Transverse colon (tissue), 3 donors: ENCODE measurements at regions not wholly inside any gene's neighbourhood (a gene's known extent, or its start where the extent isn't known, plus 50 kb on each side); places are given as distances from the start of the nearest gene placed in this dataset.

Experiments used
- POLR2A ChIP-seq: fragments of 450-650 bp; IDR thresholded peaks from one replicate; pipeline ENCODE4 v1.6.1; 2016; ENCODE audit warnings: antibody characterized with exemption, mild to moderate bottlenecking, moderate library complexity
- TF ChIP-seq, protein P1 (sequence below), 5 experiments: fragments of 200-600 bp in 3 of 5; fragments of 450-650 bp in 2 of 5; sonication (generic) in 3 of 5; IDR thresholded peaks; 1 replicate in 2 of 5; 2 replicates in 3 of 5; pipeline ENCODE4 v1.5.1; 2016 to 2017; ENCODE audit warnings: antibody characterized with exemption in 5 of 5, inconsistent platforms in 3 of 5, mild to moderate bottlenecking in 2 of 5, moderate library complexity in 1 of 5

DNA sequence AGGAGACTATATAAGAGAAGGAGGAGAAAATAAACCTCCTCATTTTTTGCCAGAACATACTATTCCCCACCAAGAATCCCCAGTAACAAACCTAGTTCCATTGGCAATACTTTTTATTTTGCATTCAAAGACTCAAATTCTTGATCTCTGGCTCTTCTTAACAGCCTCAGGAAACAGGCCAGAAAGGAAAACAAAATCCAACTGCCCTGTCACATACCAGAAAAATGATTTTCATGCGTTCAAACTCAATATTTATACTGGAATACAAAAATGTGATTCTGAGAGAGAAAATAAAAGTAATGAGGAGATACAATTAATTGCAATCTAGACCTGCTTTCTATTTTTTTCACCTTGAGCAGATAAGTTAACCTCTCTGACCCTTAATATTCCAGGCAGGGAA is 435.9 kb upstream of the AUTS2 start:
- TF ChIP-seq, protein P1, sequence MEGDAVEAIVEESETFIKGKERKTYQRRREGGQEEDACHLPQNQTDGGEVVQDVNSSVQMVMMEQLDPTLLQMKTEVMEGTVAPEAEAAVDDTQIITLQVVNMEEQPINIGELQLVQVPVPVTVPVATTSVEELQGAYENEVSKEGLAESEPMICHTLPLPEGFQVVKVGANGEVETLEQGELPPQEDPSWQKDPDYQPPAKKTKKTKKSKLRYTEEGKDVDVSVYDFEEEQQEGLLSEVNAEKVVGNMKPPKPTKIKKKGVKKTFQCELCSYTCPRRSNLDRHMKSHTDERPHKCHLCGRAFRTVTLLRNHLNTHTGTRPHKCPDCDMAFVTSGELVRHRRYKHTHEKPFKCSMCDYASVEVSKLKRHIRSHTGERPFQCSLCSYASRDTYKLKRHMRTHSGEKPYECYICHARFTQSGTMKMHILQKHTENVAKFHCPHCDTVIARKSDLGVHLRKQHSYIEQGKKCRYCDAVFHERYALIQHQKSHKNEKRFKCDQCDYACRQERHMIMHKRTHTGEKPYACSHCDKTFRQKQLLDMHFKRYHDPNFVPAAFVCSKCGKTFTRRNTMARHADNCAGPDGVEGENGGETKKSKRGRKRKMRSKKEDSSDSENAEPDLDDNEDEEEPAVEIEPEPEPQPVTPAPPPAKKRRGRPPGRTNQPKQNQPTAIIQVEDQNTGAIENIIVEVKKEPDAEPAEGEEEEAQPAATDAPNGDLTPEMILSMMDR (IDR thresholded peaks at IDR 0.05) = no peak
- no peak for TF ChIP-seq POLR2A
